ENCODE measurements at regions not wholly inside any gene's neighbourhood (a gene's known extent, or its start where the extent isn't known, plus 50 kb on each side); places are given as distances from the start of the nearest gene placed in this dataset.
"Not testable (repeated sequence)": the region's sequence is repeated elsewhere in the genome, so short reads cannot be mapped to it uniquely, and the experiment has no call there.

DNA sequence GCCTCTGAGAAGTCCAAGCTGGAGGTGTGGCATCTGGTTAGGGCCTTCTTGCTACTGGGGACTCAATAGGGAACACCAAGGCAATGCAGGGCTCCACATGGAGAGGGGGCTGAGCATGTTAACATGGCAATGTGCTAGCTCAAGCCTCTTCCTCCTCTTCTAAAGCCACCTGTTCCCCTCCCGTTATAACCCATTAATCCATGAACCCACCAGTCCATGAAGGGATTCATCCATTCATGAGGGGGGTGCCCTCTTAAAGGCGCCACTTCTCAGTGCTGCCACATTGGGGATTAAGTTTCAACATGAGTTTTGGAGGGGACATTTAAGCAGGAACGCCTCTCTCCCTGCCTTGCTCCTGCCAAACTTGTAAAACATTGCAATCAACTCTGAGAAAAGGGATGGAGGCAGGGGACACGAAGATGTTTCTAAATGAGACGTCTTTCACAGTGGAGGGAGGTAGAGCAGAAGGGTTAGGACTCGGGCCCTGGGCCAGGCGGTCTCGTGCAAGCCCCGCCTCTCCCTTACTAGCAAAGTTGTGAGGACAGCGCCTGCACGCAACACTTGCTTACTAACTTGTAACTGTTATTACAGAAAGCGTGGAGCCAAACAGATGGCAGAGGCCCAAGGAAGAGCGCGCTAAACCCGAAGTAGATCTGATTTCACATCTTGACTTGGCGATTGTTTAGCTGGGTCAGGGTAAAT lies 118.2 kb upstream of the ZNF516 start (continued):
- TF ChIP-seq TCF12 (IDR thresholded peaks at IDR 0.05; ENCODE audit: low read depth, low read length) (no peak), KDM5A (IDR thresholded peaks at IDR 0.05; ENCODE audit: low read length) (no peak), CBX8 (IDR thresholded peaks at IDR 0.05; ENCODE audit: borderline replicate concordance, low read depth, low read length) (no peak), NANOG (IDR thresholded peaks at IDR 0.05; ENCODE audit: insufficient read depth, low read depth, low read length, poor library complexity, severe bottlenecking) (no peak), BCL11A (IDR thresholded peaks at IDR 0.05; ENCODE audit: low read depth in 2 of 2, low read length in 2 of 2) (no peak)

- not testable (repeated sequence) for H3K9me3 ChIP-seq (ENCODE audit: insufficient read depth in 2 of 2, low read depth in 1 of 2, low read length in 1 of 2); H4K20me1 ChIP-seq (replicated peaks in 1 of 2; ENCODE audit: control insufficient read depth in 1 of 2, insufficient read depth in 2 of 2, low read length in 2 of 2); DNase-seq (ENCODE audit: low read depth in 1 of 2, low spot score in 2 of 2); H4K91ac ChIP-seq (replicated peaks; ENCODE audit: insufficient read length, low read length); H3K4me3 ChIP-seq (ENCODE audit: extremely low read depth in 1 of 4, insufficient read depth in 2 of 4, low read depth in 3 of 4, low read length in 4 of 4); H3K27ac ChIP-seq (ENCODE audit: low read depth, low read length); H2BK20ac ChIP-seq (ENCODE audit: low read length); H3K23me2 ChIP-seq (ENCODE audit: low read depth, low read length); H3K9ac ChIP-seq (replicated peaks in 1 of 4; ENCODE audit: extremely low read depth in 1 of 4, low read depth in 3 of 4, low read length in 3 of 4); H2BK120ac ChIP-seq (replicated peaks; ENCODE audit: low read depth, low read length); H4K5ac ChIP-seq (ENCODE audit: insufficient read length, low read depth, low read length); H3K4ac ChIP-seq (replicated peaks; ENCODE audit: insufficient read length, low read depth, low read length); H3K14ac ChIP-seq (ENCODE audit: insufficient read length); H2AFZ ChIP-seq (ENCODE audit: low read length); H3K56ac ChIP-seq (replicated peaks; ENCODE audit: insufficient read length, low read depth, low read length); H3K27me3 ChIP-seq (replicated peaks in 1 of 4; ENCODE audit: control insufficient read depth in 3 of 4, extremely low read depth in 1 of 4, insufficient read depth in 3 of 4, low read length in 3 of 4); H3K18ac ChIP-seq (ENCODE audit: extremely low read depth, low read length); H3K4me1 ChIP-seq (replicated peaks in 1 of 4; ENCODE audit: control insufficient read depth in 3 of 4, insufficient read depth in 4 of 4, low read length in 3 of 4); H4K8ac ChIP-seq (ENCODE audit: extremely low read depth, insufficient read depth, low read length); H3K36me3 ChIP-seq (ENCODE audit: control insufficient read depth in 2 of 4, insufficient read depth in 4 of 4, low read length in 3 of 4); H3K23ac ChIP-seq (ENCODE audit: insufficient read length); H3K79me2 ChIP-seq (ENCODE audit: control insufficient read depth in 1 of 2, insufficient read depth in 2 of 2, low read length in 2 of 2); H3K79me1 ChIP-seq (ENCODE audit: low read depth, low read length); H3K4me2 ChIP-seq (ENCODE audit: insufficient read depth in 1 of 2, low read depth in 2 of 2, low read length in 2 of 2); FAIRE-seq
- Histone ChIP-seq H2BK15ac (ENCODE audit: low read length) (peak overlapping the region; percentile 46; the same call in 1 of the 2 replicates), H2BK5ac (ENCODE audit: low read depth, low read length) (peak overlapping the region; percentile 40; the same call in 1 of the 2 replicates), H2AK5ac (ENCODE audit: low read depth, low read length) (peak overlapping the region; percentile 93; the same call in 1 of the 2 replicates), H2BK12ac (ENCODE audit: low read depth, low read length) (peak overlapping the region; percentile 79; the same call in 1 of the 2 replicates)
- CTCF ChIA-PET (ENCODE audit: partially characterized antibody) = interaction anchor here (0.7 kb wide), 1 partner anchor 372 kb away, joined by 4 read pairs; no protein-coding TSS in a partner anchor
- POLR2A ChIA-PET (ENCODE audit: partially characterized antibody) = interaction anchor here (0.8 kb wide), 1 partner anchor 10 kb away, joined by 3 read pairs; no protein-coding TSS in a partner anchor
- WGBS, 2 experiments (ENCODE audit: extremely low coverage in 1 of 2, insufficient coverage in 1 of 2, insufficient read length in 1 of 2, insufficient replicate concordance in 2 of 2, low coverage in 1 of 2, low lambda C conversion rate in 2 of 2, missing lambda C conversion rate in 1 of 2) = 91% methylated on average over 26 of the region's 26 CpGs; no CpG with 5 or more reads in 1 of the 2 experiments
Measured at GRCh38 chr18:76611750-76612045, 116.7 kb upstream of the ZNF516 start.

Data from H1 (cell line).